Kidney (tissue), 13 donors: ENCODE measurements at regions not wholly inside any gene's neighbourhood (a gene's known extent, or its start where the extent isn't known, plus 50 kb on each side); places are given as distances from the start of the nearest gene placed in this dataset.

Source experiments
- DNase-seq, 5 donors: peaks; one replicate each; pipeline ENCODE4 v3.0.0-alpha.2; 2013 to 2020
- FAIRE-seq: peaks from 2 replicates; lab custom pipeline; 2012; peaks lifted over from hg19 to GRCh38; lab: Jason Lieb, UNC
- H3K27ac ChIP-seq, 2 donors: one replicate each; pipeline ENCODE4 v1.7.0; 2013; ENCODE audit warnings: low read depth in 2 of 2, low read length in 2 of 2, inconsistent platforms in 1 of 2
- H3K27me3 ChIP-seq: one replicate; pipeline ENCODE4 v1.7.1; 2013; ENCODE audit warnings: low read length, inconsistent platforms; ENCODE audit not compliant: control insufficient read depth, insufficient read depth
- H3K36me3 ChIP-seq, 3 donors: one replicate each; pipeline versions ENCODE4 v1.7.0 to v1.7.1; 2013; ENCODE audit warnings: low read length in 3 of 3, control low read depth in 1 of 3, inconsistent platforms in 1 of 3; ENCODE audit not compliant: insufficient read depth in 3 of 3, control insufficient read depth in 2 of 3
- H3K4me1 ChIP-seq, 3 donors: one replicate each; pipeline versions ENCODE4 v1.7.0 to v1.7.1; 2013; ENCODE audit warnings: low read length in 3 of 3, inconsistent platforms in 1 of 3, low read depth in 1 of 3; ENCODE audit not compliant: control insufficient read depth in 2 of 3, insufficient read depth in 2 of 3
- H3K4me3 ChIP-seq, 3 donors: one replicate each; pipeline versions ENCODE4 v1.7.0 to v1.8.1; 2013; ENCODE audit warnings: low read length in 3 of 3, control low read depth in 1 of 3, inconsistent platforms in 1 of 3
- H3K9ac ChIP-seq, 3 donors: one replicate each; pipeline versions ENCODE4 v1.7.0 to v1.7.1; 2013; ENCODE audit warnings: low read length in 3 of 3, control low read depth in 1 of 3, inconsistent platforms in 1 of 3
- H3K9me3 ChIP-seq, 3 donors: one replicate each; pipeline versions ENCODE4 v1.7.0 to v1.7.1; 2013; ENCODE audit warnings: low read length in 3 of 3, control low read depth in 1 of 3, inconsistent platforms in 1 of 3; ENCODE audit not compliant: control insufficient read depth in 2 of 3, insufficient read depth in 1 of 3
- intact Hi-C: fragments of 100-400 bp; cut with DNase I; formaldehyde crosslinking; loops from one replicate; pipeline ENCODE4 v1.11.1; 2022
- TF ChIP-seq, protein P1 (sequence below): IDR thresholded peaks from 3 replicates; pipeline ENCODE4 v1.5.1; 2012; ENCODE audit warnings: mild to moderate bottlenecking, moderate library complexity, borderline replicate concordance; ENCODE audit not compliant: insufficient read depth; ENCODE audit errors: extremely low read depth
- donor health status: control.
- donor health status: control.
- donor health status: control.
- donor health status: control.
- donor health status: control.
- donor health status: DM: yes; HTN: yes; CAD: no.
- donor health status: Normal renal cell carcinoma (clear cell type).

DNA sequence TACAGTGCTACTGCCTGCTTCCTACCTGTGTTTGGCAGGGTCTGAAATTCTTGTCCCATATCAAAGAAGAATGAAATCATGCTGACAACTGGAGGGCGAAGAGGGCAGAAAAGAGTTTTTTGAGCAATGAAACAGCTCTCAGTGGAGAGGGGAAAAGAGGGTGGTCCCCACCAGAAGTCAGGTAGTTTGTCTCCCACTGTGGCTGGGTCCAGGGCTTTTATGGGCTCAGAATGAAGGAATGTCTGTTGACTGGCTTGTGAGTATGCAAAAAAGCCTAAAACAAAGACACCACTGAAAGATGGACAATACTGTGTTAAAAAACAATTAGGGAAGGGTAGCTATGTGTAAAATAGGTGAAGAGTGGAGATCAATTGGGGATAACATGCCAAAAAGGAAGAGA, 115.0 kb downstream of the ADAM29 start:
- Histone ChIP-seq H3K27me3 (no peaks in the 10 kb centered on the region), H3K9ac (no peak overlapping the region), H3K4me3 (no peak overlapping the region), H3K36me3 (no peaks in the 10 kb centered on the region), H3K27ac (no peak overlapping the region), H3K4me1 (no peaks in the 10 kb centered on the region), H3K9me3 (peaks cover 0 to 7% (median 0%) of the 10 kb centered on the region in 3 donors)
- FAIRE-seq (no peak), DNase-seq (no peak)
- intact Hi-C loops = no loop called here
- TF ChIP-seq, protein P1, sequence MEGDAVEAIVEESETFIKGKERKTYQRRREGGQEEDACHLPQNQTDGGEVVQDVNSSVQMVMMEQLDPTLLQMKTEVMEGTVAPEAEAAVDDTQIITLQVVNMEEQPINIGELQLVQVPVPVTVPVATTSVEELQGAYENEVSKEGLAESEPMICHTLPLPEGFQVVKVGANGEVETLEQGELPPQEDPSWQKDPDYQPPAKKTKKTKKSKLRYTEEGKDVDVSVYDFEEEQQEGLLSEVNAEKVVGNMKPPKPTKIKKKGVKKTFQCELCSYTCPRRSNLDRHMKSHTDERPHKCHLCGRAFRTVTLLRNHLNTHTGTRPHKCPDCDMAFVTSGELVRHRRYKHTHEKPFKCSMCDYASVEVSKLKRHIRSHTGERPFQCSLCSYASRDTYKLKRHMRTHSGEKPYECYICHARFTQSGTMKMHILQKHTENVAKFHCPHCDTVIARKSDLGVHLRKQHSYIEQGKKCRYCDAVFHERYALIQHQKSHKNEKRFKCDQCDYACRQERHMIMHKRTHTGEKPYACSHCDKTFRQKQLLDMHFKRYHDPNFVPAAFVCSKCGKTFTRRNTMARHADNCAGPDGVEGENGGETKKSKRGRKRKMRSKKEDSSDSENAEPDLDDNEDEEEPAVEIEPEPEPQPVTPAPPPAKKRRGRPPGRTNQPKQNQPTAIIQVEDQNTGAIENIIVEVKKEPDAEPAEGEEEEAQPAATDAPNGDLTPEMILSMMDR = no peak

GRCh38 chr4:175034007-175034406, 115.8 kb downstream of the ADAM29 start:
- Histone ChIP-seq H3K27ac (no peak overlapping the region), H3K36me3 (no peaks in the 10 kb centered on the region), H3K4me3 (no peak overlapping the region), H3K9me3 (peaks cover 0 to 4% (median 0%) of the 10 kb centered on the region in 3 donors), H3K4me1 (no peaks in the 10 kb centered on the region), H3K27me3 (no peaks in the 10 kb centered on the region), H3K9ac (no peak overlapping the region)
- DNase-seq (no peak), FAIRE-seq (no peak)
- TF ChIP-seq, protein P1 = no peak
- intact Hi-C loops = no loop called here

GRCh38 chr4:175034986-175035705, 117.0 kb downstream of the ADAM29 start:
- Histone ChIP-seq H3K4me3 (no peak overlapping the region), H3K9me3 (peaks cover 0 to 4% (median 0%) of the 10 kb centered on the region in 3 donors), H3K27ac (no peak overlapping the region), H3K9ac (no peak overlapping the region), H3K27me3 (no peaks in the 10 kb centered on the region), H3K36me3 (no peaks in the 10 kb centered on the region), H3K4me1 (no peaks in the 10 kb centered on the region)
- no peak for FAIRE-seq
- intact Hi-C loops = no loop called here
- DNase-seq = no peak
- TF ChIP-seq, protein P1 = no peak
